ENCODE measurements at regions not wholly inside any gene's neighbourhood (a gene's known extent, or its start where the extent isn't known, plus 50 kb on each side); places are given as distances from the start of the nearest gene placed in this dataset.

DNA sequence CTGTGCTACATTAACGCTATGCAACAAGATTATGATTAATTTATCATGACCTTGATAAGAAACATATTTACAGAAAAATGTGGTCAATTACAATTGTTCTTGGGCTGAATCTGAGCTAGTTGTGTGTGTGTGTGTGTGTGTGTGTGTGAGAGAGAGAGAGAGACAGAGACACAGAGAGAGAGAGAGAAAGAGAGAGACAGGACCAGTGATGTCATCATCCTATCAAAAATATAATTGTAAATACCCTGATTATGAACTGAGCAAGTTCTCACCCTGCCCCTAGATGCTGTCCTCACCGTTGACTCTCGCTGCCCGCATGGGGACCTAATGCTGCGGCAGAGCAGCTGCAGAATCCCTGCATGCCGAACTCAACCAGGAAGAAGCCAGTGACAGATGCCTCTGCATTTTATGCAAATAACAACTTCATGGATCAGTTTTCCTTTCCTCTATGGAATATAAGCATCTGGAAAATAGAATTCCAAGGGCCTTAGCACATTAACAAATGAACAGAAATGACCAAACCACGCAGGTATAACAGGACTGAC lies 512.5 kb downstream of the PLCL1 start:
- Histone ChIP-seq H3K79me2 (ENCODE audit: control insufficient read depth, insufficient read depth, low read length) (no peaks in the 10 kb centered on the region), H2AFZ (ENCODE audit: insufficient read depth, low read depth, low read length, poor library complexity, severe bottlenecking) (no peak overlapping the region), H3K27me3 (replicated peaks in 1 of 4; ENCODE audit: control extremely low read depth in 1 of 4, control insufficient read depth in 3 of 4, insufficient read depth in 4 of 4, low read length in 3 of 4) (peaks cover 0 to 11% (median 4%) of the 10 kb centered on the region in 4 experiments), H3K27ac (ENCODE audit: low read length in 2 of 2) (no peak overlapping the region), H3K36me3 (replicated peaks in 1 of 2; ENCODE audit: control extremely low read depth in 1 of 2, control insufficient read depth in 1 of 2, extremely low read depth in 1 of 2, insufficient read depth in 2 of 2, low read length in 1 of 2) (no peaks in the 10 kb centered on the region), H3K9me3 (ENCODE audit: control extremely low read depth in 1 of 3, control insufficient read depth in 2 of 3, insufficient read depth in 1 of 3, low read length in 2 of 3) (no peaks in the 10 kb centered on the region), H3K4me1 (ENCODE audit: control insufficient read depth in 2 of 2, insufficient read depth in 2 of 2, low read length in 2 of 2) (no peaks in the 10 kb centered on the region), H3K9ac (ENCODE audit: low read length) (no peak overlapping the region), H3K4me3 (ENCODE audit: control extremely low read depth in 1 of 5, extremely low read depth in 1 of 5, insufficient read depth in 1 of 5, low read depth in 2 of 5, low read length in 4 of 5) (no peak overlapping the region), H4K20me1 (ENCODE audit: control insufficient read depth, insufficient read depth, low read length, poor library complexity, severe bottlenecking) (no peaks in the 10 kb centered on the region), H3K4me2 (replicated peaks; ENCODE audit: low read depth, low read length, poor library complexity, severe bottlenecking) (no peak overlapping the region)
- TF ChIP-seq, protein P1, sequence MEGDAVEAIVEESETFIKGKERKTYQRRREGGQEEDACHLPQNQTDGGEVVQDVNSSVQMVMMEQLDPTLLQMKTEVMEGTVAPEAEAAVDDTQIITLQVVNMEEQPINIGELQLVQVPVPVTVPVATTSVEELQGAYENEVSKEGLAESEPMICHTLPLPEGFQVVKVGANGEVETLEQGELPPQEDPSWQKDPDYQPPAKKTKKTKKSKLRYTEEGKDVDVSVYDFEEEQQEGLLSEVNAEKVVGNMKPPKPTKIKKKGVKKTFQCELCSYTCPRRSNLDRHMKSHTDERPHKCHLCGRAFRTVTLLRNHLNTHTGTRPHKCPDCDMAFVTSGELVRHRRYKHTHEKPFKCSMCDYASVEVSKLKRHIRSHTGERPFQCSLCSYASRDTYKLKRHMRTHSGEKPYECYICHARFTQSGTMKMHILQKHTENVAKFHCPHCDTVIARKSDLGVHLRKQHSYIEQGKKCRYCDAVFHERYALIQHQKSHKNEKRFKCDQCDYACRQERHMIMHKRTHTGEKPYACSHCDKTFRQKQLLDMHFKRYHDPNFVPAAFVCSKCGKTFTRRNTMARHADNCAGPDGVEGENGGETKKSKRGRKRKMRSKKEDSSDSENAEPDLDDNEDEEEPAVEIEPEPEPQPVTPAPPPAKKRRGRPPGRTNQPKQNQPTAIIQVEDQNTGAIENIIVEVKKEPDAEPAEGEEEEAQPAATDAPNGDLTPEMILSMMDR (IDR thresholded peaks at IDR 0.05): no peak
- no peak for TF ChIP-seq EZH2 (IDR thresholded peaks at IDR 0.05; ENCODE audit: borderline replicate concordance, insufficient read depth, low read depth, low read length, poor library complexity, severe bottlenecking)
- Mint-ChIP-seq H3K4me1 (no peaks in the 10 kb centered on the region), H3K4me3 (no peak overlapping the region), H3K27me3 (peaks cover 54% of the 10 kb centered on the region), H3K9me3 (ENCODE audit: insufficient read depth) (no peaks in the 10 kb centered on the region), H3K27ac (no peak overlapping the region)
- no peak for ATAC-seq (ENCODE audit: low read depth)
- CTCF ChIA-PET: interaction anchor here (1.9 kb wide), 1 partner anchor 20 kb away, joined by 8 read pairs; no protein-coding TSS in a partner anchor
- WGBS (ENCODE audit: insufficient coverage): 90% methylated on average over 5 of the region's 7 CpGs
- POLR2A ChIA-PET: no interaction called here
- no peak for DNase-seq
- intact Hi-C loops (cut with micrococcal nuclease): no loop called here

DNA sequence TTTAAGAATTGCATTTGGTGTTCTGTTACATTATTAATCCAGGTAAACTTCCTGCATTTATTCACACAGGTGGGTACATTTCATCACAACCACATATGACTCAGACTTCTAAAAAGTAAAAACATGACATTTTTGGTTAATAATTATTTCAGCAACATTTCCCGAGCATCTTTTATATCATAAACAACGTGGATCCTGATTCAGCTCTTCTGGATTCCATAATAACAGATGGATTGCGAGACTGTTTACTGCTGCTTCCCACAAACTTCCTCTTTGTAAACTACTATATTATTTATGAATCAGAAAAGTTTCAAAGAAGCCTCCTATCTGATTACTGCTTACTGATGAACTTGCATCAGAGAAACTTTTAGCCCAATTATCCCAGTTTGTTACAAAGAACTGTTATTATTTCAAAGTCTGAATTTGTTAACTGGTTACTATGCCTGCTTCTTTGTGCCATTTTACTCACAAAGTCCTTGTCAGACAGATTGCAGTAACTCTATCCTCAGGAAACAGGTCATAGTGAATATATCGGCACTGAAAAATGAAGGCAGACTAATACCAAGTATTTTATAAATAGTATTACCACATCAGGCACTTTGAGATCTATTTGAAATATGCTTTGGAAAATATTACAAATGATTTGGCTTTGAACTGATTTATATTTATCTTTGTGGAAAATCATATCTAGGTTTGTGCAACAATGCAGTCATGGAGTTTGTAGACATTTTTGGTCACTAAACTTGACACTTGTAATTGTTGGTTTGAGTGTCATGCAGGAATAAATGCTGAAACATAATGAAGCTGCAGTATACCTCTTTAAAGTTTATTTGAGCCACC lies 511.6 kb downstream of the PLCL1 start:
- Histone ChIP-seq H4K20me1 (ENCODE audit: control insufficient read depth, insufficient read depth, low read length, poor library complexity, severe bottlenecking) (no peaks in the 10 kb centered on the region), H3K9ac (ENCODE audit: low read length) (no peak overlapping the region), H3K4me2 (replicated peaks; ENCODE audit: low read depth, low read length, poor library complexity, severe bottlenecking) (no peak overlapping the region), H3K36me3 (replicated peaks in 1 of 2; ENCODE audit: control extremely low read depth in 1 of 2, control insufficient read depth in 1 of 2, extremely low read depth in 1 of 2, insufficient read depth in 2 of 2, low read length in 1 of 2) (no peaks in the 10 kb centered on the region), H3K27ac (ENCODE audit: low read length in 2 of 2) (no peak overlapping the region), H2AFZ (ENCODE audit: insufficient read depth, low read depth, low read length, poor library complexity, severe bottlenecking) (no peak overlapping the region), H3K4me1 (ENCODE audit: control insufficient read depth in 2 of 2, insufficient read depth in 2 of 2, low read length in 2 of 2) (no peaks in the 10 kb centered on the region), H3K9me3 (ENCODE audit: control extremely low read depth in 1 of 3, control insufficient read depth in 2 of 3, insufficient read depth in 1 of 3, low read length in 2 of 3) (no peaks in the 10 kb centered on the region), H3K27me3 (replicated peaks in 1 of 4; ENCODE audit: control extremely low read depth in 1 of 4, control insufficient read depth in 3 of 4, insufficient read depth in 4 of 4, low read length in 3 of 4) (peaks cover 0 to 11% (median 2%) of the 10 kb centered on the region in 4 experiments), H3K4me3 (ENCODE audit: control extremely low read depth in 1 of 5, extremely low read depth in 1 of 5, insufficient read depth in 1 of 5, low read depth in 2 of 5, low read length in 4 of 5) (no peak overlapping the region), H3K79me2 (ENCODE audit: control insufficient read depth, insufficient read depth, low read length) (no peaks in the 10 kb centered on the region)
- ATAC-seq (ENCODE audit: low read depth) (no peak), DNase-seq (no peak)
- WGBS (ENCODE audit: insufficient coverage): no CpG with 5 or more reads among the region's 4 CpGs
- H3K4me1 Mint-ChIP-seq: no peaks in the 10 kb centered on the region
- no peak overlapping the region for H3K4me3 Mint-ChIP-seq
- no peak for TF ChIP-seq EZH2 (IDR thresholded peaks at IDR 0.05; ENCODE audit: borderline replicate concordance, insufficient read depth, low read depth, low read length, poor library complexity, severe bottlenecking)
- TF ChIP-seq, protein P1 (IDR thresholded peaks at IDR 0.05): no peak
- CTCF ChIA-PET: interaction anchor here (1.3 to 5.5 kb wide), 3 partner anchors 10 to 1425 kb away, joined by 5 to 66 read pairs (median 37); no protein-coding TSS in a partner anchor
- no peaks in the 10 kb centered on the region for H3K9me3 Mint-ChIP-seq (ENCODE audit: insufficient read depth)
- POLR2A ChIA-PET: no interaction called here
- intact Hi-C loops (cut with micrococcal nuclease): loop anchor here (2.0 kb wide), 1 partner anchor 1173 kb away; no protein-coding TSS in a partner anchor
- no peak overlapping the region for H3K27ac Mint-ChIP-seq
- H3K27me3 Mint-ChIP-seq: peaks cover 51% of the 10 kb centered on the region
